GM18511 (cell line): ENCODE measurements at regions not wholly inside any gene's neighbourhood (a gene's known extent, or its start where the extent isn't known, plus 50 kb on each side); places are given as distances from the start of the nearest gene placed in this dataset.

Experiments
- ATAC-seq: cut with Tn5 transposase; IDR thresholded peaks from one replicate; pipeline ENCODE4 v1.9.1; 2021; ENCODE audit warnings: mild to moderate bottlenecking, moderate library complexity; ENCODE audit not compliant: unreplicated experiment

DNA sequence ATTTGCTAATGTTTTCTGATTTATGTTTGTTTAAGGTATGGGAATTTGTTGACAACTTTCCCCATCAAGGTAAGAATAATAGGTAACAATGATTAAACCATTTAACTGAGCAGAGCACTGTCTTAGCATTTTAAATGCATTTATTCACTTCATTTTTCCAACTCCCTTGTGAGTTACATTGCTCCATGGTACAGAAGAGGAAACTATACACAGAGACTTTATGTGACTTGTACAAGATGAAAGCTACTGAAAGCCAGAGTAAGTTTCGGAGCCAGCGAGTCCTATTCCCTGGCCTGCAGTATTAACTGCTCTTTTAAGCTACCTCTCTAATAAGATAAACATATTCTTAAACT is 708.8 kb downstream of the HDGFL1 start:
- no peak for ATAC-seq

DNA sequence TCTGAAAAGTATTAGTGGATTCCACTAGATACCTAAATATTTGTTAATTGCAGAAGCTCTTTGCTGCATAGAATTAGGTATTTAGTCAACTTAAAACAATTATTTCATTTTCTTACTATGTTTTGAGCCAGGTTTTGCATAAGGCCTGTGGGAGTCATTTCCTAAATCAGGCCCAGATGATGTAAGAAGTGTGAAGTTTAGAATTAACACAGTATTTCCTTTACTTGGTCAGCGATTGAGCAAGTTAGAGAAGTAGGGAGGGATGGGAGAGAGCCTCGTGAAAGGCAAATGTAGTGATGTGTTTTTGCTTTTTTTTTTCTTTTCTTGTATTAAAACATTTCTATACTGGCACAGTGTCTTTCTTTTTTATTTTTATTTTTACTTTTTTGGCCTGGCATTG is 711.1 kb downstream of the HDGFL1 start:
- no peak for ATAC-seq

DNA sequence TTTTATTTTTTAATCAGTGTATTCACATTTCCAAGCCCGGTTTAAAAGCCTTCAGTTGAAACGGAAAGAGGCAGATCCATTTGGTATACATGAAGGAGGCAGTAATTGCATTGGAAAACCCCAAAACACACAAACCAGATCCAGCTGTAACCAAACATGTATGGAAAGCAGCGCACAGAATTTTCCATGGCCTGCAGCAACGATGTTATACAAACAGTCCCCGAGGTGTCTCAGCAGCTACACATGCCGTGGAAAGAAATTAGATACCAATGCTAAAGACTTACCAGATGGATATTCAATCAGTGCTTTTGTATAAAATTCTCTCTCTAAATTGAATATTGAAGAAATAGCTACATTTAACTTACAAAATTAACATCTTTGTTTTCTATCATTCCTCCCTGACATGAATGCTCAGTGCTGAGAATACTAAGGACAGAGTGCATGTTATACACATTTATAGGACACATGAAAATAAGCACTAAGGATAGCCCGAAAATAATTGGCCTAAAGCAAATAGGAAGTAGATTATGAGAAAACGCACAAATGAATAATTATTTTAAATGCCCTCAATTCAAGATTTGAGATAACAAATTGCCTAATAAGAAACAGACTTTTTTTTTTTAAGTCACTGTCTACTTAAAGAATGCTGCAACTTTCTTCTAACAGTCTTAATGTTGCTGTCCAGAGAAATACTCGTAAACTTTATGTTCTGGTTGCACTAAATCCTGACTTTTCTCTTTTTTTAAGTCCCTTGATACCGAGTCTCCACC is 713.1 kb downstream of the HDGFL1 start:
- no peak for ATAC-seq

GRCh38 chr6:23293653-23294052 is 724.3 kb downstream of the HDGFL1 start:
- no peak for ATAC-seq

DNA sequence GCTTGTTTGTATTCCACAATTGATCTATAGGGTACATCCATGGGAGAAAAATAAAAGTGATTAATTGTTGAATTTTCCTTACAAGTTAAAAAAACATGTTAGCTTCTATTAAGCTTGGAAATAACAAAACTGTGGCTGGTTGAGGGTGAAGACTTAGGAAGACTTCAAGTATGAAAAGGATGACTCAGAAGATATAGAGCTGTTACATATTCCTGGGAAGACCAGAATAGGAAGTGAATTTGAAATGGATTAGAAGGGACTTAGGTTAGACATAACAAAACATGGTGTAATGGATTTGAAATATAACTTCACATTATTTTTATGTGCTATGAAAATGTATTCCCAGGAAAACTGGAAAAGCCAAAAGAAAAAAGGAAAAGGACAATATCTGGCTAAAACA is 732.2 kb downstream of the HDGFL1 start:
- no peak for ATAC-seq

- no peak for ATAC-seq
Observed at GRCh38 chr6:23302514-23302913, 733.1 kb downstream of the HDGFL1 start.

- no peak for ATAC-seq
Observed at GRCh38 chr6:23305325-23305943, 736.1 kb downstream of the HDGFL1 start.

- ATAC-seq = no peak
Observed at GRCh38 chr6:23306251-23306950, 737.0 kb downstream of the HDGFL1 start.

DNA sequence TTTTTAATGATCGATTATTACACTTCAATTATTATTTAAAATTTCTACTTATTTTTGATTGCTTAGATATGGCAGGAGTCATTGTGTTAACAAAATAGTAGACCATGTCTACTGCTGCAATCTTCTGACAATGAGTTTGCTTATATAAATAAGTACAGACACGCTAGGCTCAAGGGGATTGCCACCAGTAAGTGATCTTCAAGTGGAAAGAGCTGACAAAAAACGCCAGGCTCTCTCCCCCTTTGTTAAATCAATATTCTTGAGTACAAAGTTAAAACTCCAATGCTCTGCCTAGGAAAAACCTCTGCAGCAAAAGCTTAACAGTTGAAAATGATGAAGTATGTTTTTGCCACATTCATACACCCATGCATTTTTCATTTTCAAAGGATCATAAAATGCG is 738.1 kb downstream of the HDGFL1 start:
- ATAC-seq = no peak

GRCh38 chr6:23308166-23308565 is 738.8 kb downstream of the HDGFL1 start:
- ATAC-seq = no peak

DNA sequence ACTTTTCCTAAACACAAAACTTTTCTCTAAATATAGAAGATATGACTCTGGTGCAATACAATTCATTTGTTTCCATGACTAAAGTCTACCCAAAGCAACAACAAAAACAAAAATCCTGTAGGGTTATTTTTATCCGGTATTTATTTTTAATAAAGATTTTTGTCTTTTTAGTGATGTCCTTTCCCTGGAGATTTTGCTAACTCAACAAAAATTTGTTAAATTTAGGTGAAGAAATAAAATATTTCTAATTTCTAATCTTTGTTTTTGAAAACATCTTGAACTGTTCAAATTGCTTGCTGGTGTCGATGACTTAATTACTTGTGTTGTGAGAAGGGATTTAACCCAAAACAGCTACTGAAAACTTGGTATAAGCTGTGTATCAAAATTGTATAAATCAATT is 741.8 kb downstream of the HDGFL1 start:
- no peak for ATAC-seq

- ATAC-seq = no peak
Observed at GRCh38 chr6:23316131-23316530, 746.8 kb downstream of the HDGFL1 start.

DNA sequence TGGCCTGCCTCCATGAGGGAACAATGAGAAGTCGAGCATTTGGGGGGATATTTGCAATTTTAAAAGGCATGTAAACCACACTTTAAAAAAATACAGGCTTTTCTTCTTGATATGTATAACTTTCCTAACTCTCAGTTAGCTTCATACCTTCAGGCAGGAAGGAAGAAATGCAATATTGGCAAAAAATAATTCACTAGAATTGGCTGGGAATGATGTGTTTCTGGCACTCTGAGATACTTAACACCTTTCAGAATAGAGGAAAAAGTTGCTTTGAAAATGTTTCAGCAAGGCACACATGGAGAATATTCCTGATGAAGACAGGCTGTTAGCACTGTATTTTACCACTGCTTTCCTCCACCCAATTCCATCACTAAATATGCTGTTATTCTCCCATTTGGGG is 747.6 kb downstream of the HDGFL1 start:
- ATAC-seq = no peak

- ATAC-seq = no peak
Observed at GRCh38 chr6:23319582-23319981, 750.2 kb downstream of the HDGFL1 start.

DNA sequence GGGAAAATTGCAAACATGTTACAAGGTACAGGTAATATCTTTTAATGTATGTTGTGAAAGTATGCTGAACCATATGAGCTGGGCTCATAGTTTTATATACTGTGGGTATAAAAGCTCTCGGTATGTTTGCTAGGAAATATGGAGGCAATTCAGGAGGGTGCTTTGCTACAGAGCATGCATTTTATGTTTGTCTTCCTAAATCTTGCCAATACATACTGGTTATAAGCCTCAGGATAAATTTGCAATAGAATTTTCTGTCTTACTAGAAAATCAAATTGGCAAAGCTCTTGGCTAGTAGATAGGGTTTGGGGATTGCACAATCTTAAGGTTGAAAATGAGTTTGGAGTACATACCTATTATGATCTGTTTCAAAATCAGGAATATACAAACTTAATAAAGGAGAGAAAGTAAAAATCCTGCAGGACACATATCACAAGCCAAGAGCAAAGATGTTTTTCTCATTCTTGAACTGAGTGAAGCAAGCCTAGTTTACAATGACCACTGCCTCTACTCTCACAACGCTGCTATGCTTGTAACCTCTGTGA is 751.2 kb downstream of the HDGFL1 start:
- no peak for ATAC-seq

- ATAC-seq = no peak
Observed at GRCh38 chr6:23323897-23324296, 754.5 kb downstream of the HDGFL1 start.

DNA sequence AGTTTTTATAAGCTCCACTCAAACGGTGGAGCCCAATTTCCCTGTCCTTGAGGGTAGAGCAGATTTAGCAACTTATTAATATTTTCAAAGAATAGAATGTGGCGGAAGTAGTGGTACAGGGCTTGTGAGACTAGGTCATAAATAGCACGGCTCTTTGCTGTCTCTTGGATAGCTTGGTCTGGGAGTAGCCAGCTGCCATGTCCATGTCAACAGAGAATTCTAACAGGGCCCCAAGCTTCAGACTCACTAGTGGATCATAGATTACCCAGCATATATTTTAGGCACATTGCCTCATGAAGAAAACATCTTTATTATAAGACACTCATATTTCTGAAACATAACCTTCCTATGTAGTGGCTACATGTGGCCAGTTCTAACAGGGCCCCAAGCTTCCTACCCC is 755.7 kb downstream of the HDGFL1 start:
- ATAC-seq = no peak

- ATAC-seq = no peak
Observed at GRCh38 chr6:23327621-23328020, 758.3 kb downstream of the HDGFL1 start.

DNA sequence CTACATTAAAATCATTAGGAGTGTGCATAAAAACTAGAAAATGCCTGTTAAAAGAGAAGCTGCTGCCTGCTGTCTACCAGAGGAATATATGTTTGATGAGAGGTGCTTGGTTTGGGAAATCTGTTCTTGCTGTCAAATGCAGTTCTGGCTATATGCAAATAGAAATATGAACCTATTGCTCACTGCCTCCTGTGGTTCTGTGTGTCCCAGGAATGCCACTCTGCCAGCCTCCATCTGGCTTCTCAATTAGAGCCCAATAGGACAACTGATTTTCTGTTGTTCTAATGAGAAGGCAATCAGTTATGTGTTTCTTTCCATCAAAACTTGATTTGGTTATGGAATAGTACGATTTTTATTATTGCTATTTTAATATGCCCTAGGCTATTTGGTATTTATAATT is 759.7 kb downstream of the HDGFL1 start:
- ATAC-seq = no peak

DNA sequence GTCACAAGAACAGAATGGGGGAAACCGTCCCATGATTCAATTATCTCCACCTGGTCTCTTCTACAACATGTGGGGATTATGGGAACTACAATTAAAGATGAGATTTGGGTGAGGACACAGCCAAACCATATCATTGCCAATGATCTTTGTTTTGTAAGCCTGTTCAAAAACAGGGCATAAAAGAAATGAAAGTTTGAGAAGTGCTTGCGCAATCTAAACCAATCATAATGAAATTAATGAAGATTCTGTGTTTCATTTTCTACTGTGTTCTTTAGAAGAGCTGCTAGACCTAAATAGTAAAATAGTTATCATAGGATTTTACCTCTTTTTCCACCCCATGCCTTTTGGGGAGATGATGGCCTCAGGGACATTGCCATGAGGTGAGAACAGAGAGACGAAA is 761.3 kb downstream of the HDGFL1 start:
- ATAC-seq = no peak

GRCh38 chr6:23334360-23334759 is 765.0 kb downstream of the HDGFL1 start:
- ATAC-seq = no peak

GRCh38 chr6:23335894-23336293 is 766.5 kb downstream of the HDGFL1 start:
- ATAC-seq = no peak
